Lower leg skin (tissue), 3 donors: ENCODE measurements at regions not wholly inside any gene's neighbourhood (a gene's known extent, or its start where the extent isn't known, plus 50 kb on each side); places are given as distances from the start of the nearest gene placed in this dataset.
"Not testable (repeated sequence)": the region's sequence is repeated elsewhere in the genome, so short reads cannot be mapped to it uniquely, and the experiment has no call there.

Source experiments
- CTCF ChIP-seq, 3 donors: fragments of 450-650 bp; IDR thresholded peaks; one replicate each; pipeline ENCODE4 v1.5.1; 2016; ENCODE audit warnings: antibody characterized with exemption in 3 of 3, mild to moderate bottlenecking in 3 of 3, moderate library complexity in 2 of 3
- POLR2A ChIP-seq, 2 donors: fragments of 450-650 bp; IDR thresholded peaks; one replicate each; pipeline ENCODE4 v1.6.1; 2016 to 2017; ENCODE audit warnings: antibody characterized with exemption in 2 of 2, mild to moderate bottlenecking in 1 of 2, moderate library complexity in 1 of 2

- not testable (repeated sequence) for TF ChIP-seq CTCF, POLR2A (IDR thresholded peaks at IDR 0.05)
Measured at GRCh38 chr7:149674728-149675385, 98.5 kb downstream of the ZNF467 start.
